SH-SY5Y (cell line): ENCODE measurements at regions not wholly inside any gene's neighbourhood (a gene's known extent, or its start where the extent isn't known, plus 50 kb on each side); places are given as distances from the start of the nearest gene placed in this dataset.

Source experiments
- GATA2 ChIP-seq: IDR thresholded peaks from 2 replicates; pipeline ENCODE4 v1.6.1; 2011; ENCODE audit warnings: mild to moderate bottlenecking, low read depth, low read length
- GATA3 ChIP-seq: IDR thresholded peaks from 2 replicates; pipeline ENCODE4 v1.6.1; 2011; ENCODE audit warnings: low read depth, mild to moderate bottlenecking, low read length, moderate library complexity

GRCh38 chr7:119724041-119724792 lies 548.8 kb upstream of the KCND2 start:
- no peak for TF ChIP-seq GATA2
- no peak for TF ChIP-seq GATA3
